PC-9 (cell line): ENCODE measurements at regions not wholly inside any gene's neighbourhood (a gene's known extent, or its start where the extent isn't known, plus 50 kb on each side); places are given as distances from the start of the nearest gene placed in this dataset.

Experiments used
- CTCF ChIP-seq: fragments of 200-600 bp; sonication (generic); conservative IDR thresholded peaks from 2 replicates; pipeline ENCODE4 v1.6.1; 2017; ENCODE audit warnings: mixed run types, antibody characterized with exemption, mild to moderate bottlenecking, moderate library complexity
- EZH2 ChIP-seq: fragments of 200-600 bp; sonication (generic); IDR thresholded peaks from 2 replicates; pipeline ENCODE4 v1.8.0; 2017; ENCODE audit warnings: antibody characterized with exemption, low read depth

DNA sequence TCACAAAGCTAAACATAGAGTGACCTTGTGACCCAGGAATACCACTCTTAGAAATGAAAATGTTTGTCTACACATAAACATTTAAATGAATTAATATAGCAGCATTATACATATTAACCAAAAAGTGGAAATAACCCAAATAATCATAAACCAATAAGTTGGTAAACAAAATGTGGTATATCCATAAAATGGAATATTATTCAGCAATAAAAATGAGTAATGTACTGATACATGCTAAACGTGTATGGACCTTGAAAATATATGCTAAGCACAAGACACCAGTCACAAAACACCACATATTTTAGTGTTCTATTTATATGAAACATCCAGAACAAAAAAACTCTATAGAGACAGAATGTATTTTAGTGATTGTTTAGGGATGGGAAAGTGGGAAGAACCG lies 68.9 kb upstream of the FUT9 start:
- no peak for TF ChIP-seq CTCF
- TF ChIP-seq EZH2 = no peak
